IPS-NIHi7 (cell line): ENCODE measurements at regions not wholly inside any gene's neighbourhood (a gene's known extent, or its start where the extent isn't known, plus 50 kb on each side); places are given as distances from the start of the nearest gene placed in this dataset.
"Not testable (repeated sequence)": the region's sequence is repeated elsewhere in the genome, so short reads cannot be mapped to it uniquely, and the experiment has no call there.

Source experiments
- DNase-seq: peaks from one replicate; pipeline ENCODE4 v3.0.0; 2012; ENCODE audit warnings: mixed read lengths; ENCODE audit errors: extremely low spot score

DNA sequence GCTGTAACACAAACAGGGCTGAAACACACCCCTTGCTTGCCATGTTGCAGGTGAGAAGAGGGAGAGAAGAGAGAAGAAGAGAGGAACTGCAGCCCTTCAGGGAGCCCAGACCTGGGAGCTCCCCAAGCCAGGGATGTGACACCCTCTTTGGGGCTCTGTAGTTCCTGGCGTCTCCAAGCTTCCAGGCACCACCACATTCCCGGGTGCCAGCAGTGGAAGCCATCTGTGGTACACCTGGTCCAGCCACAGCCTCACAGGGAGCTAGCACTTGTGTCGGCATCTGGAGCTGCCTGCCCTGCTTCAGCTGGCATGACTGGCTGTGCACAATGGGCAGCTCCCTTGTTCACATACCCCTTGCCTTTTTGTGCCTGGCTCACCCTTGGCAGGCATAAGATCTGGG lies 182.1 kb downstream of the DEPDC1B start:
- DNase-seq = no peak

GRCh38 chr5:60517094-60517694 lies 182.8 kb downstream of the DEPDC1B start:
- DNase-seq = no peak

DNA sequence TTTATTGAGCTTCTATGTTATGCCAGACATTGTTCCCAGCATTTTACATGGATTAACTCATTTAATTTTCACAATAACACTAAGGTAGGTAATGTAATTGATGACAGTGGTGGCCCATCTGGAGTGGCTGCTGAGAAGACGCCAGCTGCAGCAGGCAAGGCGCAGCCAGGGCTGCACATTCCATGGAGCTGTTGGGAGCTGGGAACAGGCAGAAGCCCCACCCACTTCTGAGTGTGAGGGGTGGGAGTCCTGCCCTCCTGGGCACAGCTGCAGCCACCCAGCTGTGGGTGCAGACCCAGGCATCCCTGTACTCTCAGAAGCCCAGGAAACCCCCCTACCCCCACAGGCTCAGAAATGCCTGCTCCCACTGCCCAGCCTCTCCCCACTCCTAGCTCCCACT lies 183.3 kb downstream of the DEPDC1B start:
- DNase-seq = no peak

GRCh38 chr5:60514152-60514551 lies 185.8 kb downstream of the DEPDC1B start:
- no peak for DNase-seq

- DNase-seq = no peak
Measured at GRCh38 chr5:60512117-60512516, 187.8 kb downstream of the DEPDC1B start.

GRCh38 chr5:60510663-60511062 lies 189.3 kb downstream of the DEPDC1B start:
- no peak for DNase-seq

GRCh38 chr5:60510049-60510448 lies 189.9 kb downstream of the DEPDC1B start:
- DNase-seq = no peak

- DNase-seq = no peak
Measured at GRCh38 chr5:60509519-60509918, 190.4 kb downstream of the DEPDC1B start.

- no peak for DNase-seq
Measured at GRCh38 chr5:60507687-60508086, 192.3 kb downstream of the DEPDC1B start.

GRCh38 chr5:60505373-60506171 lies 194.4 kb downstream of the DEPDC1B start:
- DNase-seq = no peak

DNA sequence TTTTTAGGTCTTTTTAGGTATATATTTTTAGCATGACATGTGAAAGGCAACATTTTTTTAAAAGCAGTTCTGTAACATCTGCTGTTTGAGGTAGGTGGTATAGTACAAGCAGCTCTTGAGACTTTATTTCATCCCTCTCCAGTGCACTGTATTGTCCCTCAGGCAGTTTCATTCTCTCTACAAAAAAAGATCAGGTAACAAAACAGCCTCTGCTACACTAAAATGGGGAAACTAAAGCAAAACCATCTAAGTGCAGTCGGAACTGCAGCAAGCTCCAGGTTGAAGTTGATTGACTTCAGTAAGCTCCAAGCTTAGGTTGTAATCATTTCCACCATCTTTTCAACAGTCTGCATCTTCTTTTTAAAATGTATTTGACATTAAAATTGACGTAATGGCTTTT lies 195.6 kb downstream of the DEPDC1B start:
- no peak for DNase-seq

DNA sequence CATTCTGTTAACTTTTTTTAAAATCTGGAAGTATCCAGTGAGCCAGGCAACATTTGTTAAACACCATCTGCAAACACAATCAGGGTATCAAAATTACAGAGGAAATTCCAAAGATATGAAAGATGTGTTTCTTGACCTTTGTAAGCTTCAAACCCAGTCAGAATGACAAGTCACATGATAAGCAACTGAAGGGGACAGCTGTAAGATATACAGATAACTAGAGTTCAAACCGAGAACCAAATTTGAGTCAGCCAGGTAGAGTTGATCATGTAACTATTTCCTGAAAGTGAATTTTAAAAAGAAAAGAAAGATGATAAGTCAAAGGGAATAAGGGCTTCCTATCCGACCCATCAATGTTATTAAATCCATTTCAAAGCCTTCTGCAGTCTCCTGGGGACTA lies 196.2 kb downstream of the DEPDC1B start:
- DNase-seq = no peak

DNA sequence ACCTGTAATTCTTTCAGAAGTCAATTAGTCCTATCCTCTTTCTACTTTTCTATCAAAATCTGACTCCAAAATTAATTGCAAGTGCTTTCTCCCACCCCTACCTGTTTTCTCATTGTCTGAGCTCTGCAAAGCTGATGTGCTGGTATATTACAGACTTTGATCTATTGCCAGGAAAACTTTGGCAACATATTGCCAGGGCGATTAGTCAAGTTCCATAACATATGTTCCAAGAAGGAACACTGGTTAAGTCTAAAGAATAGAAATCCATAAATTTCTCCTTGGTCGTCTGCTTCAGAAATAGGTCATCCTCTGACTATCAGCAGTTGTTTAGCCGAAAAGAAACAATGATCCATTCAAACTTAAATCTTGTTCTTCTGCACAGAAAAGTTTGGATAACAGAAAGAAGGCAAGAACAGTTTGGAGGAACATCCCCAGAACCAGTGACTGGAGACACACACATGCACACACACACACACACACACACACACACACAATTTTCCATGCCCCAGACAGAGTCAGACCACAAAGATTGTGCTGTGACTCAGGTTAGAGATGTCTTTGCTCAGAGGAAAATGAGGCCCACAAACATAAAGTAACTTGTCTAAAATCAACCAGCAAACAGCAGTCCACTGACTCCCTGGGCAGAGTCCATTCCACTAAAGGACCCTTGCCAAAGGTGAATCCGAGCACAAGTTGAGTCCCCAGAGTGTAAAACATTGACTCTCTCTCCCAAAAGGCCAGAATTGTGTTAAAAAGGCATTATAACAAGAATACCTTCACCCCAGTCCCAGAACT lies 202.1 kb downstream of the DEPDC1B start:
- no peak for DNase-seq

DNA sequence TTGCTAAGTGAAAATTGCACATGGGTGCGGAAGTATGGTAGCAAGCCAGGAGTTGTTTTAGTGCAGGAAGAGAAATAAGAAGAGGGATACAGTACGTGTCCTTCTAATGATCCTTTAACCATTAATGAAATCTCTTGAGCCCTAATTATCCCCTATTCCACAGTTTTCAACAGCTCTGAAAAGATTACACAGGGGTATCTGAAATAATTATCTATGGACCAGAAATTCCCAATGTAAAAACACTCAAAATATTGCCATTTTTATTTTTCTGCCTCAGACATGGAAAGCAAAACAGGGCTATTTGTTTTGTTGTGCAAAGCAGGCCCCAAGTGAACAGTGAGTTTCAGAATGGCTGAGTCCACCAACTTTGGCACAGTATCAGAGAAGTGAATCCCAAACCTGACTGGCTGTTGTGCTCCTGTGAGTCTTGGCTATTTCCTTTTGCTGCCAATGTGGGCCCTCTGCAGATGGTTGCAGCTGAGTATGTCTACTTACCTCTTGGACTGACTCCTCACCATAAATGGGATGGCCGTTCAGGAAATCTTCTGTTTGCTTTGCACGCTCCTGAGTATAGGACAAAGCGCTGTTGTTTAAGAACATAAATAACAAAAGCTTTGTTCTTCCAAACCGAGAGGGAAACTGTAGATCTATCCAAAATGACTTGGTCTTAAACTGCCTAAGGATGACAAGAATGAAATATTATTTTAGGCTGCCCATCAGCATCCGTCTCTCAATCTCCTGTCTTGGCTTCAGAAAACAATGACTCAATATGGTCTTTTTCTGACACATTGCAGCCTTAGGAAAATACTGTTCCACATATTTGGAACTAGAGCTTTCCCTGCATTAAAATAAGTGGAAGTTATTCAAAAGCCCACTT lies 204.1 kb downstream of the DEPDC1B start:
- no peak for DNase-seq

DNA sequence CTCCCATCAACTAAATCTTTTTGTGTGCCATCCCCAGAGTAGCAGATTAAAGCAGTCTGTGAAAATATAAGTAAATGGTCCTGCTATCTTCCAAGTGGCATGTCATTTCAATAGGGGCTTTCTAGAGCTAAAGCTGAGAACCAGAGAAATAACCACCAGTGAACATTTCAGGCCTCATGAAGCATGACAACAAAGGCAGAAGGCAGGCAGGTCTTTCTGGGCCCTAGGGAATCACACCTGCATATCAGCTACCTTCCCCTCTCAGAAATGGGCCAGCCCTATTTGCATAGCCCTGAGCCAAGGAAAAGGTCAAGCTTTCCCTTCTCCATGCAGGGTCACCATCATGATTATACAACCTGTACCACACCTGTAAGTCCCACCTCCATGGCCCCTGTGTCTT lies 205.3 kb downstream of the DEPDC1B start:
- no peak for DNase-seq

DNA sequence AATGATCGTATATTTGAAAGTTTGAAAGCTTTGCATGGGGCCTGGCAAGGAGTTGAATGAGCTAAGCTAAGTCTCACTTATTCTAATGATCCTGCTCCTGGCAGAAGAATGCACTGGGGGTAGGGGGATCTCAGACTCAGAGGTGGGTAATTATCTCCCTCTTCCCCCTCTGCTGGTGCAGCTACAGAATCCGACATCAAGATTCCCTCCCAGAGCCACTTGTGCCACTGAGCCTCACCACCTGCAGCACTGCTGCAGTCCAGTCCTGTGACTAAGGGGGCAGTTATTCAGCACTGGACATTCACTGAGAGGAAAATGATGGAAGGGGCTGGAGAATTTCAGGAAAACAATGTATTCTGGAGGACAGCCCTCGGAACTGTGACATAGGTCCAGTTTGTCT lies 205.8 kb downstream of the DEPDC1B start:
- peak; percentile 23 for DNase-seq

GRCh38 chr5:60493372-60493771 lies 206.6 kb downstream of the DEPDC1B start:
- DNase-seq = no peak

GRCh38 chr5:60492958-60493357 lies 207.0 kb downstream of the DEPDC1B start:
- DNase-seq = no peak

- DNase-seq = not testable (repeated sequence)
Measured at GRCh38 chr5:60492358-60492757, 207.6 kb downstream of the DEPDC1B start.

GRCh38 chr5:60490597-60491166 lies 209.3 kb downstream of the DEPDC1B start:
- DNase-seq = no peak

DNA sequence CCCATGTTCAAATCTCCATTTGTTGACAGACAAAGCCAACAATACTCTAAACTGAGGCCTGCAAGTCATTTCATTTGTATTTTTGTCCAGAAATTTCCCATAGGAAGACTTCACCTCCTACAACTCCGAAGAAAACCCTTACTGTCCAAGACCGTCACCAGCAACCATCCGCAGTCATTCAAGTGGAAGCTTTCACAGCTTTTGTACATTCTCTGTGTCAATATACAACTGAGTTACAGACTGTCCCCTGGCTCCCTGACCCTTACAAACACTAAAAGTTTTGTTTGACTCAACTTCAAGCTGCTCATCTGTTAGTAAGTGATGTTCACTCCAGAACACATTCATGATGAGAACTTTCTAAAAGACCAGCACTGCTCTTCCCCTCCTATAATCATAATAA lies 210.1 kb downstream of the DEPDC1B start:
- DNase-seq = no peak
